IMR-90 (cell line): ENCODE measurements at regions not wholly inside any gene's neighbourhood (a gene's known extent, or its start where the extent isn't known, plus 50 kb on each side); places are given as distances from the start of the nearest gene placed in this dataset.

Experiments
- ATAC-seq: fragments of 200-7000 bp; cut with Tn5 transposase; 2 replicates; pipeline ENCODE4 v1.9.1; 2020; ENCODE audit warnings: low read depth, mild to moderate bottlenecking, moderate library complexity
- BruUV-seq: library from RNA; stranded (reverse); fragments of 400-500 nt; replicated peaks from 2 replicates; lab custom pipeline; 2021; lab: Mats Ljungman, UMichigan
- CTCF ChIA-PET: fragments of 300-600 bp; formaldehyde crosslinking; extraction: SDS; loops from one replicate; lab custom pipeline; 2021; ENCODE audit warnings: antibody characterized with exemption; lab: Yijun Ruan, JAX
- POLR2A ChIA-PET: fragments of 300-600 bp; sonication (Branson Sonifier 250); formaldehyde crosslinking; loops from one replicate; lab custom pipeline; 2022; ENCODE audit warnings: antibody characterized with exemption; ENCODE audit not compliant: unreplicated experiment; lab: Charles Lee
- DNase-seq: peaks from one replicate; pipeline ENCODE4 v3.0.0; 2013
- H2AFZ ChIP-seq: replicated peaks from 2 replicates; pipeline ENCODE3; 2013; ENCODE audit warnings: low read length, mild to moderate bottlenecking; ENCODE audit not compliant: poor library complexity
- H2AK5ac ChIP-seq: 2 replicates; pipeline ENCODE4 v1.6.1; 2013; ENCODE audit warnings: low read depth, low read length, inconsistent platforms
- H2AK9ac ChIP-seq: replicated peaks from 2 replicates; pipeline ENCODE3; 2013; ENCODE audit warnings: mild to moderate bottlenecking, low read depth, low read length, moderate library complexity; ENCODE audit not compliant: poor library complexity
- H2BK120ac ChIP-seq: 2 replicates; pipeline ENCODE4 v1.6.1; 2013; ENCODE audit warnings: low read depth, low read length, inconsistent platforms
- H2BK15ac ChIP-seq: 3 replicates; pipeline ENCODE4 v1.6.1; 2013; ENCODE audit warnings: low read depth, low read length, inconsistent platforms
- H2BK20ac ChIP-seq: 2 replicates; pipeline ENCODE4 v1.6.1; 2013; ENCODE audit warnings: low read depth, mild to moderate bottlenecking, inconsistent platforms, low read length, moderate library complexity
- H2BK5ac ChIP-seq: 2 replicates; pipeline ENCODE4 v1.6.1; 2013; ENCODE audit warnings: mild to moderate bottlenecking, low read depth, low read length, inconsistent platforms; ENCODE audit not compliant: poor library complexity, severe bottlenecking
- H3K14ac ChIP-seq: replicated peaks from 2 replicates; pipeline ENCODE4 v1.6.1; 2013; ENCODE audit warnings: low read depth, low read length, inconsistent platforms
- H3K18ac ChIP-seq: 2 replicates; pipeline ENCODE4 v1.6.1; 2013; ENCODE audit warnings: low read depth, low read length, control low read depth
- H3K23ac ChIP-seq: 2 replicates; pipeline ENCODE4 v1.6.1; 2013; ENCODE audit warnings: low read depth, low read length, inconsistent platforms
- H3K27ac ChIP-seq: 2 replicates; pipeline ENCODE4 v1.5.1; 2013; ENCODE audit warnings: mild to moderate bottlenecking, control low read depth, low read length; ENCODE audit not compliant: insufficient read depth
- H3K27me3 ChIP-seq: 2 replicates; pipeline ENCODE4 v1.6.1; 2013; ENCODE audit warnings: low read length; ENCODE audit not compliant: control insufficient read depth, insufficient read depth
- H3K36me3 ChIP-seq: 2 replicates; pipeline ENCODE4 v1.6.1; 2013; ENCODE audit warnings: low read length, mixed read lengths; ENCODE audit not compliant: control insufficient read depth, insufficient read depth
- H3K4ac ChIP-seq: 2 replicates; pipeline ENCODE4 v1.6.1; 2013; ENCODE audit warnings: low read depth, low read length, inconsistent platforms
- H3K4me1 ChIP-seq: 2 replicates; pipeline ENCODE4 v1.6.1; 2013; ENCODE audit warnings: low read length, mixed read lengths; ENCODE audit not compliant: control insufficient read depth, insufficient read depth
- H3K4me2 ChIP-seq: 2 replicates; pipeline ENCODE4 v1.6.1; 2013; ENCODE audit warnings: low read depth, mild to moderate bottlenecking, control low read depth, low read length, moderate library complexity
- H3K4me3 ChIP-seq: 2 replicates; pipeline ENCODE4 v1.5.1; 2013; ENCODE audit warnings: low read depth, mild to moderate bottlenecking, control low read depth, low read length, moderate library complexity; ENCODE audit not compliant: insufficient read depth
- H3K56ac ChIP-seq: 2 replicates; pipeline ENCODE4 v1.6.1; 2013; ENCODE audit warnings: low read length, inconsistent platforms; ENCODE audit not compliant: insufficient read depth; ENCODE audit errors: extremely low read depth
- H3K79me1 ChIP-seq, 2 experiments: 2 replicates each; pipeline ENCODE4 v1.6.1; 2013; ENCODE audit warnings: low read length in 2 of 2, inconsistent platforms in 1 of 2, low read depth in 1 of 2
- H3K9ac ChIP-seq: 2 replicates; pipeline ENCODE4 v1.6.1; 2013; ENCODE audit warnings: low read depth, low read length, control low read depth
- H3K9me1 ChIP-seq: 2 replicates; pipeline ENCODE4 v1.6.1; 2013; ENCODE audit warnings: low read length, inconsistent platforms; ENCODE audit not compliant: insufficient read depth
- H3K9me3 ChIP-seq: 2 replicates; pipeline ENCODE4 v1.6.1; 2013; ENCODE audit warnings: low read length; ENCODE audit not compliant: control insufficient read depth, insufficient read depth
- H4K20me1 ChIP-seq: 2 replicates; pipeline ENCODE4 v1.6.1; 2013; ENCODE audit warnings: low read length, inconsistent platforms; ENCODE audit not compliant: insufficient read depth
- H4K5ac ChIP-seq: 2 replicates; pipeline ENCODE4 v1.6.1; 2013; ENCODE audit warnings: mild to moderate bottlenecking, low read depth, low read length, control low read depth
- H4K8ac ChIP-seq, 2 experiments: 2 replicates each; pipeline ENCODE4 v1.6.1; 2013; ENCODE audit warnings: low read depth in 2 of 2, low read length in 2 of 2, control low read depth in 1 of 2, inconsistent platforms in 1 of 2
- H4K91ac ChIP-seq: 2 replicates; pipeline ENCODE4 v1.6.1; 2013; ENCODE audit warnings: low read depth, low read length, inconsistent platforms; ENCODE audit not compliant: insufficient read depth
- MAZ ChIP-seq: IDR thresholded peaks from 2 replicates; pipeline ENCODE4 v1.6.1; 2012; ENCODE audit warnings: low read depth, mild to moderate bottlenecking, low read length, improper control_type of control experiment, moderate library complexity, borderline replicate concordance
- SMC3 ChIP-seq: fragments of 150-350 bp; IDR thresholded peaks from 2 replicates; pipeline ENCODE4 v1.6.1; 2016; ENCODE audit warnings: low read depth, mild to moderate bottlenecking, antibody characterized with exemption, low read length, moderate library complexity
- WGBS, 2 experiments: methylation state at CpG; one replicate each; pipeline versions ENCODE4 v1.1.5 to v1.1.7; 2013; ENCODE audit warnings: missing lambda C conversion rate in 2 of 2; ENCODE audit not compliant: insufficient read length in 1 of 2; ENCODE audit errors: extremely low coverage in 2 of 2; 5-methylcytosine and 5-hydroxymethylcytosine counted together
- dilution Hi-C: fragments of 300-500 bp; cut with HindIII; formaldehyde crosslinking; loops from one replicate; pipeline ENCODE4 v1.14.3; 2018; ENCODE audit warnings: low sequenced_read_pairs; ENCODE audit not compliant: unreplicated experiment
- in situ Hi-C: fragments of 300-500 bp; cut with MboI; formaldehyde crosslinking; loops from 3 replicates; pipeline ENCODE4 v1.14.3; 2019; ENCODE audit warnings: low sequenced_read_pairs, inconsistent platforms, mixed read lengths
- intact Hi-C: fragments of 100-400 bp; cut with micrococcal nuclease; formaldehyde crosslinking; loops from 2 replicates; pipeline ENCODE4 v1.10.0; 2022

- Histone ChIP-seq H3K23ac (no peak overlapping the region), H3K4me3 (no peak overlapping the region), H3K14ac (no peak overlapping the region), H3K4me2 (no peak overlapping the region), H3K56ac (no peak overlapping the region), H4K91ac (no peak overlapping the region), H3K9ac (no peak overlapping the region), H3K9me1 (no peaks in the 10 kb centered on the region), H2BK20ac (no peak overlapping the region), H3K27ac (no peak overlapping the region), H2BK120ac (no peak overlapping the region), H4K8ac (no peak overlapping the region), H3K4ac (no peak overlapping the region), H3K18ac (no peak overlapping the region), H3K4me1 (no peaks in the 10 kb centered on the region), H2AK5ac (no peak overlapping the region), H3K9me3 (no peaks in the 10 kb centered on the region), H3K27me3 (peaks cover 3% of the 10 kb centered on the region; the same call in 1 of the 2 replicates), H2AFZ (no peak overlapping the region), H2BK15ac (no peak overlapping the region), H4K5ac (no peak overlapping the region), H3K36me3 (no peaks in the 10 kb centered on the region), H3K79me1 (no peaks in the 10 kb centered on the region), H2BK5ac (no peak overlapping the region), H2AK9ac (no peak overlapping the region), H4K20me1 (no peaks in the 10 kb centered on the region)
- TF ChIP-seq MAZ (no peak), SMC3 (no peak)
- dilution Hi-C loops: no loop called here
- 38% methylated on average over 2 of the region's 12 CpGs; no CpG with 5 or more reads in 1 of the 2 experiments for WGBS, 2 experiments
- no TSS peak for BruUV-seq
- DNase-seq (no peak), ATAC-seq (no peak)
- in situ Hi-C loops: no loop called here
- ChIA-PET POLR2A (no interaction called here), CTCF (no interaction called here)
- intact Hi-C loops: no loop called here
Observed at GRCh38 chr11:116596346-116597260, 176.2 kb downstream of the BUD13 start.
